GM12892 (cell line): ENCODE measurements at regions not wholly inside any gene's neighbourhood (a gene's known extent, or its start where the extent isn't known, plus 50 kb on each side); places are given as distances from the start of the nearest gene placed in this dataset.

Experiments used
- POLR2A ChIP-seq: IDR thresholded peaks from 2 replicates; pipeline ENCODE4 v1.6.1; 2011; ENCODE audit warnings: low read depth, low read length, control low read depth
- POLR2AphosphoS5 ChIP-seq: IDR thresholded peaks from 2 replicates; pipeline ENCODE4 v1.6.1; 2011; ENCODE audit warnings: low read depth, low read length, control low read depth
- TAF1 ChIP-seq: IDR thresholded peaks from 2 replicates; pipeline ENCODE4 v1.6.1; 2011; ENCODE audit warnings: low read depth, mild to moderate bottlenecking, control low read depth, low read length, borderline replicate concordance

GRCh38 chr1:58927041-58927721 lies 143.3 kb upstream of the JUN start:
- no peak for TF ChIP-seq POLR2AphosphoS5
- TF ChIP-seq POLR2A, result no peak
- TF ChIP-seq TAF1, result no peak
